Neuron (in vitro differentiated cells): ENCODE measurements at regions not wholly inside any gene's neighbourhood (a gene's known extent, or its start where the extent isn't known, plus 50 kb on each side); places are given as distances from the start of the nearest gene placed in this dataset.

ENCODE experiments used
- H2AFZ ChIP-seq: one replicate; pipeline ENCODE4 v1.6.1; 2013; ENCODE audit warnings: low read depth, mild to moderate bottlenecking, inconsistent platforms, low read length, moderate library complexity
- H3K27me3 ChIP-seq: one replicate; pipeline ENCODE4 v1.6.1; 2013; ENCODE audit warnings: low read length; ENCODE audit not compliant: insufficient read depth
- H3K36me3 ChIP-seq: one replicate; pipeline ENCODE4 v1.6.1; 2013; ENCODE audit warnings: low read length; ENCODE audit not compliant: insufficient read depth
- H3K4me1 ChIP-seq: one replicate; pipeline ENCODE4 v1.6.1; 2013; ENCODE audit warnings: low read length; ENCODE audit not compliant: insufficient read depth
- H3K4me3 ChIP-seq: 2 replicates; pipeline ENCODE4 v1.5.1; 2013; ENCODE audit warnings: mild to moderate bottlenecking, low read length, moderate library complexity
- H3K9me3 ChIP-seq: one replicate; pipeline ENCODE4 v1.6.1; 2013; ENCODE audit warnings: low read length

- no peaks in the 10 kb centered on the region for H3K27me3 ChIP-seq
- H3K4me1 ChIP-seq = no peaks in the 10 kb centered on the region
- no peak overlapping the region for H2AFZ ChIP-seq
- H3K36me3 ChIP-seq = no peaks in the 10 kb centered on the region
- H3K4me3 ChIP-seq = no peak overlapping the region
- no peaks in the 10 kb centered on the region for H3K9me3 ChIP-seq
These were observed 2199.4 kb upstream of the PCDH20 start for GRCh38 chr13:63614874-63615612.

- Histone ChIP-seq H3K4me1 (no peaks in the 10 kb centered on the region), H3K4me3 (no peak overlapping the region), H2AFZ (no peak overlapping the region), H3K9me3 (no peaks in the 10 kb centered on the region), H3K27me3 (no peaks in the 10 kb centered on the region), H3K36me3 (no peaks in the 10 kb centered on the region)
These were observed 2191.5 kb upstream of the PCDH20 start for GRCh38 chr13:63607153-63607552.

DNA sequence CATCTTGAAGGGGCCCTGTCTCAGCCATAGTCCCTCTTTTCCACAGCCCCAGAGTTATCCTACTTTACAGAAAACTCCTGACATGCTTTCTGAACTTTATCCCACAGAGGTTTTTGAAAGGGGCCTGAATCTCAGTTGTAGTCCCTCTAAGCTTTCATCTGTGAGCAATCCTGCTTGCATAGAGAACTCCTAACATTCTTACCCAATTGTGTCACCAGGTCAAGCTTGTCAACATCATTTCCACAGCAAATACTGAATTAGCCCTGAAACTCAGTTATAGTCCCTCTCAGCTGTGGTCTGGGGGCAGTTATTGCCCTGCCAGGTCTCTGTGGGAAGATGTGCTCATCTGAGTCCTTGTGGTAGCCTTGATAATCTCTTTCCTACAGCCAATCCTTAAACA is 2190.3 kb upstream of the PCDH20 start:
- Histone ChIP-seq H3K36me3 (no peaks in the 10 kb centered on the region), H3K4me1 (no peaks in the 10 kb centered on the region), H2AFZ (no peak overlapping the region), H3K4me3 (no peak overlapping the region), H3K27me3 (no peaks in the 10 kb centered on the region), H3K9me3 (no peaks in the 10 kb centered on the region)

GRCh38 chr13:63605403-63605802 is 2189.8 kb upstream of the PCDH20 start:
- no peaks in the 10 kb centered on the region for H3K4me1 ChIP-seq
- no peak overlapping the region for H2AFZ ChIP-seq
- no peaks in the 10 kb centered on the region for H3K36me3 ChIP-seq
- no peaks in the 10 kb centered on the region for H3K27me3 ChIP-seq
- no peaks in the 10 kb centered on the region for H3K9me3 ChIP-seq
- H3K4me3 ChIP-seq = no peak overlapping the region

- Histone ChIP-seq H2AFZ (no peak overlapping the region), H3K4me3 (no peak overlapping the region), H3K36me3 (no peaks in the 10 kb centered on the region), H3K27me3 (no peaks in the 10 kb centered on the region), H3K9me3 (no peaks in the 10 kb centered on the region), H3K4me1 (peaks cover 5% of the 10 kb centered on the region)
These were observed 2180.2 kb upstream of the PCDH20 start for GRCh38 chr13:63595811-63596210.

GRCh38 chr13:63586467-63586866 is 2170.8 kb upstream of the PCDH20 start:
- Histone ChIP-seq H3K27me3 (no peaks in the 10 kb centered on the region), H3K9me3 (no peaks in the 10 kb centered on the region), H2AFZ (no peak overlapping the region), H3K36me3 (no peaks in the 10 kb centered on the region), H3K4me3 (no peak overlapping the region), H3K4me1 (no peaks in the 10 kb centered on the region)

DNA sequence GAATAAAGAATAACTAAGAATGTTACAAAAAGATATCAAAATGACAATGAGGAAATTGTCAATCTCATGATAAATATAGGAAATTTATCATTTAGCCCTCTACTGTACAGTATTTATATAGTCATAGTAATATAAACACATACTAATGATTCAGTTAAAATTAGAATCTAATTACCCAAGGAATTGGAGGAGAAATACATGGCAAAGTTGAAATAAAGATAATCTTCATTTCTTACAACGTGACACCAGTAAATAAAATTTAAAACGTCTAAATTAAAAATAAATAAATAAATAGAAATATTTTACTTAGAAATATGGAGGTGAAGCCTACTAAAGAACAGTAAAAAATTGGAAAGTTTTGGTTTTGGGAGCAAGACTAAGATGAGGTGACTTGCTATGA is 2163.1 kb upstream of the PCDH20 start:
- no peak overlapping the region for H2AFZ ChIP-seq
- H3K9me3 ChIP-seq = no peaks in the 10 kb centered on the region
- H3K4me3 ChIP-seq = no peak overlapping the region
- no peaks in the 10 kb centered on the region for H3K36me3 ChIP-seq
- H3K27me3 ChIP-seq = no peaks in the 10 kb centered on the region
- H3K4me1 ChIP-seq = no peaks in the 10 kb centered on the region

GRCh38 chr13:63567031-63567430 is 2151.4 kb upstream of the PCDH20 start:
- Histone ChIP-seq H3K4me1 (no peaks in the 10 kb centered on the region), H3K36me3 (no peaks in the 10 kb centered on the region), H3K27me3 (no peaks in the 10 kb centered on the region), H3K9me3 (peaks cover 8% of the 10 kb centered on the region), H3K4me3 (no peak overlapping the region), H2AFZ (no peak overlapping the region)

DNA sequence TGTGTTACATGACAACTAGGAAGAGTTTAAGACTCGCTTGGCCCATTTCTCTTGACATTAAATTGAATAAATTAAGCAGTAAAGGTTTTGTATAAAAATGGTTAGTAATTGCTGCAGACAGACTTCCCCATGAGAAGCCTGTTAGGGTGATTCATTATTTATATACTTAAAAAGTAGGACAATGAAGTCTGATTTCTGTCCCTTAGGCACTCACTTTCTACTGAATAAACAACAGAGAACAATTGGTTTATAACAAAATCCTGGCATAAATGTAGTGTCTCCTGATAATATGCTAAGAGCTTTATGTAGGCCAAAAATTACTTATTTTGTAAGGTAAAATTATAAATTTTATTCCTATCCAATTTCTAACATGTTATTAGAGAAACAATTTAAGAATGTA is 2138.5 kb upstream of the PCDH20 start:
- Histone ChIP-seq H2AFZ (no peak overlapping the region), H3K4me1 (peaks cover 8% of the 10 kb centered on the region), H3K27me3 (no peaks in the 10 kb centered on the region), H3K4me3 (no peak overlapping the region), H3K36me3 (no peaks in the 10 kb centered on the region), H3K9me3 (no peaks in the 10 kb centered on the region)

GRCh38 chr13:63551731-63552130 is 2136.1 kb upstream of the PCDH20 start:
- Histone ChIP-seq H3K27me3 (no peaks in the 10 kb centered on the region), H3K36me3 (no peaks in the 10 kb centered on the region), H3K4me3 (no peak overlapping the region), H3K9me3 (no peaks in the 10 kb centered on the region), H2AFZ (no peak overlapping the region), H3K4me1 (peaks cover 5% of the 10 kb centered on the region)

GRCh38 chr13:63546524-63546923 is 2130.9 kb upstream of the PCDH20 start:
- no peak overlapping the region for H3K4me3 ChIP-seq
- no peak overlapping the region for H2AFZ ChIP-seq
- peaks cover 10% of the 10 kb centered on the region for H3K4me1 ChIP-seq
- peaks cover 4% of the 10 kb centered on the region for H3K9me3 ChIP-seq
- H3K27me3 ChIP-seq = no peaks in the 10 kb centered on the region
- no peaks in the 10 kb centered on the region for H3K36me3 ChIP-seq

DNA sequence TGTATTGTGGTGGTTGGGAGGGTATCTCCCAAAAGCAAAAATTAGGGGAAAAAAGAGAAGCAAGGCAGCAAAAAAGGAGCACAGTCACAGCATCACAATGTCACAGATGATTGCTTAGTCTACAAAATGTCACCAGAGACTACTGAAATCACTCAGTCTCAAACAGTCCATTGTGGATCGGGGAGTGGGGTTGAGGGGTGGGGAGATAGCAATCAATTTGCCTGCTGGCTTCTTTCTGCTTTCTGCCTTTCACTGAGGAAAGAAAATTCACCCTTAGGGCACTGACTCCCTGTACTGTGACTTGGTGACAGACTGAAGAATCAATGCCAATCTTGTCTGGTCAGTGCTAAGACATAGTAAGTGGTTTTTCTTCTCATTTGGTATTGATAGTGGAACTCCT is 2127.1 kb upstream of the PCDH20 start:
- H3K4me3 ChIP-seq = no peak overlapping the region
- H3K36me3 ChIP-seq = no peaks in the 10 kb centered on the region
- no peaks in the 10 kb centered on the region for H3K27me3 ChIP-seq
- peaks cover 4% of the 10 kb centered on the region for H3K9me3 ChIP-seq
- H3K4me1 ChIP-seq = peaks cover 13% of the 10 kb centered on the region
- H2AFZ ChIP-seq = peak overlapping the region; percentile 5

DNA sequence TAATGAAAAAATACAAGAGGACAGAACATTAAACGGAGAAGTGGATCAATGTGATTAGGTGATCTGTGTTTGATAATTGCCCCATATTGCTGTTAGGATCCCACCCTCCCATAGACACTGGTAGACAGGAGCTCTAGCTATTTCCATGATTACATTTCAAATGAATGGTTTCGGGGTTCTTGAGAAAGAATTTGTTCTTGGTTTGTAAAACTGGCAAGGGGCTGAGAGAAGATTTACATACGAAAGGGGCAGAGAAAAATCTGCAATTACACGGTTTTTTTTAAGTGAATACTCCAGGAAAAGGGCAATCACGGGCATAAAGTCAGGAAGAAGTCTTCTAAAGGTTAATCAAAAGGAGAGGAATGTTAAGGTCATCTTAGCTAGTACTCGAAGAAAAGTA is 2125.7 kb upstream of the PCDH20 start:
- H3K4me3 ChIP-seq = no peak overlapping the region
- no peaks in the 10 kb centered on the region for H3K27me3 ChIP-seq
- peaks cover 4% of the 10 kb centered on the region for H3K9me3 ChIP-seq
- H2AFZ ChIP-seq = peak overlapping the region; percentile 10
- no peaks in the 10 kb centered on the region for H3K36me3 ChIP-seq
- H3K4me1 ChIP-seq = peaks cover 13% of the 10 kb centered on the region

DNA sequence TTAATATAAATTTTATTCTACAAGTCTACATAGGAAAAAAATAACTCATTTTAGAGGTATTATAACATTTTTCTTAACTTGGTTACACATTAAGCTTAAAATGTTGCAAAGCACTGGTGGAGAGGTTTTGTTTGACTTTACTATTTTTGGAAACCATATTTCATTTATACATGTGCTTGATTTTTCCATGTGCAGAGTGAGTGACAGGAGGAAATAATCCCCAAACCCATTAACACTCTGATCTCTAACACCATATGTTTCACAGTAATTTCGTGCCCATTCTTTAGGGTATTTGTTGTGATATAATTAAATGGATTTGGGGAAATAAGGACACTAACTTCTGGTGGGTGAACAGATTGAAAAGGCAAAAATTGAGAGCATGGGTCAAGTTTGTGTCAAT is 2124.4 kb upstream of the PCDH20 start:
- Histone ChIP-seq H3K4me1 (peaks cover 13% of the 10 kb centered on the region), H3K36me3 (no peaks in the 10 kb centered on the region), H3K27me3 (no peaks in the 10 kb centered on the region), H3K9me3 (peaks cover 4% of the 10 kb centered on the region), H3K4me3 (no peak overlapping the region), H2AFZ (no peak overlapping the region)
